ENCODE measurements at regions not wholly inside any gene's neighbourhood (a gene's known extent, or its start where the extent isn't known, plus 50 kb on each side); places are given as distances from the start of the nearest gene placed in this dataset.
A peak's percentile ranks its signal among the peaks of the same experiment; 100 is the strongest.

DNA sequence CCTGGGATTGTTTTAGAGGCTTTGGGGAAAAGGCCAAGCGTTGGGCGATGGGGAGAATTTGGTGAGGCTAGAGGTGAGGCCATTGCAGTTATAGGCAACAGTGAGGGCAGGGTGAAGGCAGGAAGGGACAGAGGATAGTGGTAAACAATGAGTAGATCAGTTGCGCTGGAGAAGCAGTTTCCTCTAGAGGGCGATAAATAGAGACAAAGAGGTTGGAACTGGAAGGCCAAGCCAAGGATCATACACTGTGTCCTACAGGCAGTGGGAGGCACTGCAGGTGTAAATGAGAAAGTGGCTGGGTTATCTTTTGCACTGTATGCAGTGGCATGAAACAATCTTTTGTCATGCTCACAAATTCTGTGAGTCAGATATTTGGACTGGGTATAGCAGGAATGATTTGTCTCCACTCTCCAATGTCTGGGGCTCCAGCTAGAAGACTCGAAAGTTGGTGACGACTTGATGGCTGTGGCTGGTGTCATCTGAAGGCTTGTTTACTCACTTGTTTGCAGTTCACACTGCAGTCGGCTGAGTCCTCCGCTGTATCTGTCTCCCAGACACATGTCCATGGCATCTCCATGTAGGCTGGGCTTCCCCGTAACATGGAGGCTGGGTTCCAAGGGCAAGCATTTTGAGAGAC lies 82.1 kb downstream of the TNP1 start (continued):
- TF ChIP-seq ZNF8 (CRISPR knock-in tag; IDR thresholded peaks at IDR 0.05) (no peak), ZNF70 (CRISPR knock-in tag; IDR thresholded peaks at IDR 0.05) (no peak), TCF4 (CRISPR knock-in tag; IDR thresholded peaks at IDR 0.05; ENCODE audit: borderline replicate concordance) (no peak)

DNA sequence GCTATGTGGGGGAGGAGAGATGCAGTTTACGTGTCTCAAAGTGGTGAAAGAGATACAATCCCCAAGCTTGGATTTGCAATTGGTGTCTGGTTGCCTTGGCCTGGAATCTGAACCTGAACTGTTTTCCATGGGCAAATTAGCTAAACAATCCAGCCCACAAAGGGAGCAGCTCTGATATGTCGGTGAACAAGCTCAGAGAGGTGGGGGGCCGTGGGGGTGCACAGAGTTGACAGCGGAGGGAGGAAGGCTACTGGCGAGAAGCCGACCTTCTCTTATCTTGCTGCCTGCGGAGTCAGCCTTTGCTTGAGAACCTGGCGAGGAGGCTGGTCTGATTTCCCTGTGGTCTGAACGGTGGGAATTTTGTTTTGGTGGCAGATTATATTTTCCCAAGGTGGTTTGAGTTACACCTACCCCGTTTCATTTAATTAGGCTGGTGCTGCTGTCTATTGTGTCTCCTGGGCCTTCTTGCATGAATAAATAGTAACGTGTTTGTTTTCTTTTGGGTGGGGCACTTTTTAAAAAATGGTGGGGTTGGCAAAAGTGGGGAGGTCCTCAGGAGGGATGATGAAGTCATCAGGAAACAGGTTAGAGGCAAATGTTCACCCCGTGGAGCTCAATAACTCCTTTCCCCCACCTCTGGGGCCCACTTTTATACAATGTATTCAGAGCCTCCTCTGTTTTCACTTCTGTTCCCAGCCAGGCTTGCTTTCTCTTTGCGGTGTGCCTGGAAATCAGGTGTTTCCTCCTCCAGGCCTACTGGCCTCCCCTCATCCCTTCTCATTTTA lies 80.9 kb upstream of the IGFBP5 start:
- ATAC-seq, result no peak
- TF ChIP-seq ZFP3 (CRISPR knock-in tag; IDR thresholded peaks at IDR 0.05), result no peak
- TF ChIP-seq BACH2 (CRISPR knock-in tag; IDR thresholded peaks at IDR 0.05; ENCODE audit: borderline replicate concordance), result no peak
- TF ChIP-seq, protein P1, sequence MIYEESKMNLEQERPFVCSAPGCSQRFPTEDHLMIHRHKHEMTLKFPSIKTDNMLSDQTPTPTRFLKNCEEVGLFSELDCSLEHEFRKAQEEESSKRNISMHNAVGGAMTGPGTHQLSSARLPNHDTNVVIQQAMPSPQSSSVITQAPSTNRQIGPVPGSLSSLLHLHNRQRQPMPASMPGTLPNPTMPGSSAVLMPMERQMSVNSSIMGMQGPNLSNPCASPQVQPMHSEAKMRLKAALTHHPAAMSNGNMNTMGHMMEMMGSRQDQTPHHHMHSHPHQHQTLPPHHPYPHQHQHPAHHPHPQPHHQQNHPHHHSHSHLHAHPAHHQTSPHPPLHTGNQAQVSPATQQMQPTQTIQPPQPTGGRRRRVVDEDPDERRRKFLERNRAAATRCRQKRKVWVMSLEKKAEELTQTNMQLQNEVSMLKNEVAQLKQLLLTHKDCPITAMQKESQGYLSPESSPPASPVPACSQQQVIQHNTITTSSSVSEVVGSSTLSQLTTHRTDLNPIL (CRISPR knock-in tag; IDR thresholded peaks at IDR 0.05; ENCODE audit: low read depth), result no peak
- no peak for TF ChIP-seq CSDC2 (CRISPR knock-in tag; IDR thresholded peaks at IDR 0.05)
- no peak for TF ChIP-seq TOX (CRISPR knock-in tag; IDR thresholded peaks at IDR 0.05; ENCODE audit: borderline replicate concordance)
- no peak for TF ChIP-seq ARNTL (CRISPR knock-in tag; IDR thresholded peaks at IDR 0.05; ENCODE audit: borderline replicate concordance, low read depth)
- TF ChIP-seq OSR1 (CRISPR knock-in tag; IDR thresholded peaks at IDR 0.05), result no peak
- TF ChIP-seq, protein P2, sequence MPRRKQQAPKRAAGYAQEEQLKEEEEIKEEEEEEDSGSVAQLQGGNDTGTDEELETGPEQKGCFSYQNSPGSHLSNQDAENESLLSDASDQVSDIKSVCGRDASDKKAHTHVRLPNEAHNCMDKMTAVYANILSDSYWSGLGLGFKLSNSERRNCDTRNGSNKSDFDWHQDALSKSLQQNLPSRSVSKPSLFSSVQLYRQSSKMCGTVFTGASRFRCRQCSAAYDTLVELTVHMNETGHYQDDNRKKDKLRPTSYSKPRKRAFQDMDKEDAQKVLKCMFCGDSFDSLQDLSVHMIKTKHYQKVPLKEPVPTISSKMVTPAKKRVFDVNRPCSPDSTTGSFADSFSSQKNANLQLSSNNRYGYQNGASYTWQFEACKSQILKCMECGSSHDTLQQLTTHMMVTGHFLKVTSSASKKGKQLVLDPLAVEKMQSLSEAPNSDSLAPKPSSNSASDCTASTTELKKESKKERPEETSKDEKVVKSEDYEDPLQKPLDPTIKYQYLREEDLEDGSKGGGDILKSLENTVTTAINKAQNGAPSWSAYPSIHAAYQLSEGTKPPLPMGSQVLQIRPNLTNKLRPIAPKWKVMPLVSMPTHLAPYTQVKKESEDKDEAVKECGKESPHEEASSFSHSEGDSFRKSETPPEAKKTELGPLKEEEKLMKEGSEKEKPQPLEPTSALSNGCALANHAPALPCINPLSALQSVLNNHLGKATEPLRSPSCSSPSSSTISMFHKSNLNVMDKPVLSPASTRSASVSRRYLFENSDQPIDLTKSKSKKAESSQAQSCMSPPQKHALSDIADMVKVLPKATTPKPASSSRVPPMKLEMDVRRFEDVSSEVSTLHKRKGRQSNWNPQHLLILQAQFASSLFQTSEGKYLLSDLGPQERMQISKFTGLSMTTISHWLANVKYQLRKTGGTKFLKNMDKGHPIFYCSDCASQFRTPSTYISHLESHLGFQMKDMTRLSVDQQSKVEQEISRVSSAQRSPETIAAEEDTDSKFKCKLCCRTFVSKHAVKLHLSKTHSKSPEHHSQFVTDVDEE (CRISPR knock-in tag; IDR thresholded peaks at IDR 0.05), result no peak

DNA sequence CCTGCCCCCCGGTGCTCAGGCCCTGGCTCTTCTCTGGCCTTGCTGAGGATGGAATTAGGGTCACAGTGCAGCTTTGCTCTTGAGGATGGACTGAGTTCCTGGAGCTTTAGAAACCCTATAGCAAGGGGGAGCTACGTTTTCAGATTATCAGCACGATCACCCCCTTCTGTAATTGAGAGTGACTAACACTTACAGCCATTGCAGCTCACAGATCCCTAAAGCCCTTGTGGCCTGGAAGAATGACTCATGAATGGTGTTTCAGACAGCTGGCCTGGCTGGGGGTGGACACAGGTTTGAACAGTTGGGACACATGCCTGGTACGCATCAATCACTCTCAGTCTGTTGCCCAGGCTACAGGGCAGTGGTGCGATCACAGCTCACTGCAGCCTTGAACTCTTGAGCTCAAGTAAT lies 79.7 kb upstream of the IGFBP5 start:
- peak; percentile 87 for ATAC-seq

DNA sequence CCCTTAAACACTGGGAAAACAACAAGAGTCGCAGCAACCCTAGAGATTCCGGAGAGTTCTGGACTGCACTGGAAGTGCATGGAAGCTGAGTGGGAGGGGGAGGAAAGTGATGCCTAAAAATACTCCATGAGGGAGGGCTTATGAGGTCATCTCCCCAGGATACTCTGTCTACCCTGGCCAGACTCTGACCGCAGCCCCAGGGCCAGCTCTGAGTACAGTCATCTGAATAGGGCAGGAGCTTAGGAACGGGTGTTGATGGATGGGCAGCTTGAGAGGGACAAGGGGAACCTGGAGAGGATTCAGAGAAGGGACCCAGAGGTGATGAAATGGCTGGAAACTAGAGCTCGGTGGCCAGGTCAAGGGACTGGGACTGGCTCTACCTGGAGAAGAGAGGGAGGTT lies 79.3 kb upstream of the IGFBP5 start:
- peak; percentile 85 for ATAC-seq
- TF ChIP-seq RARB (CRISPR knock-in tag; IDR thresholded peaks at IDR 0.05), result no peak
- TF ChIP-seq, protein P3, sequence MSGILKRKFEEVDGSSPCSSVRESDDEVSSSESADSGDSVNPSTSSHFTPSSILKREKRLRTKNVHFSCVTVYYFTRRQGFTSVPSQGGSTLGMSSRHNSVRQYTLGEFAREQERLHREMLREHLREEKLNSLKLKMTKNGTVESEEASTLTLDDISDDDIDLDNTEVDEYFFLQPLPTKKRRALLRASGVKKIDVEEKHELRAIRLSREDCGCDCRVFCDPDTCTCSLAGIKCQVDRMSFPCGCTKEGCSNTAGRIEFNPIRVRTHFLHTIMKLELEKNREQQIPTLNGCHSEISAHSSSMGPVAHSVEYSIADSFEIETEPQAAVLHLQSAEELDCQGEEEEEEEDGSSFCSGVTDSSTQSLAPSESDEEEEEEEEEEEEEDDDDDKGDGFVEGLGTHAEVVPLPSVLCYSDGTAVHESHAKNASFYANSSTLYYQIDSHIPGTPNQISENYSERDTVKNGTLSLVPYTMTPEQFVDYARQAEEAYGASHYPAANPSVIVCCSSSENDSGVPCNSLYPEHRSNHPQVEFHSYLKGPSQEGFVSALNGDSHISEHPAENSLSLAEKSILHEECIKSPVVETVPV (CRISPR knock-in tag; IDR thresholded peaks at IDR 0.05), result no peak
- TF ChIP-seq, protein P2 (CRISPR knock-in tag; IDR thresholded peaks at IDR 0.05), result no peak
- TF ChIP-seq, protein P4, sequence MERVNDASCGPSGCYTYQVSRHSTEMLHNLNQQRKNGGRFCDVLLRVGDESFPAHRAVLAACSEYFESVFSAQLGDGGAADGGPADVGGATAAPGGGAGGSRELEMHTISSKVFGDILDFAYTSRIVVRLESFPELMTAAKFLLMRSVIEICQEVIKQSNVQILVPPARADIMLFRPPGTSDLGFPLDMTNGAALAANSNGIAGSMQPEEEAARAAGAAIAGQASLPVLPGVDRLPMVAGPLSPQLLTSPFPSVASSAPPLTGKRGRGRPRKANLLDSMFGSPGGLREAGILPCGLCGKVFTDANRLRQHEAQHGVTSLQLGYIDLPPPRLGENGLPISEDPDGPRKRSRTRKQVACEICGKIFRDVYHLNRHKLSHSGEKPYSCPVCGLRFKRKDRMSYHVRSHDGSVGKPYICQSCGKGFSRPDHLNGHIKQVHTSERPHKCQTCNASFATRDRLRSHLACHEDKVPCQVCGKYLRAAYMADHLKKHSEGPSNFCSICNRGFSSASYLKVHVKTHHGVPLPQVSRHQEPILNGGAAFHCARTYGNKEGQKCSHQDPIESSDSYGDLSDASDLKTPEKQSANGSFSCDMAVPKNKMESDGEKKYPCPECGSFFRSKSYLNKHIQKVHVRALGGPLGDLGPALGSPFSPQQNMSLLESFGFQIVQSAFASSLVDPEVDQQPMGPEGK (CRISPR knock-in tag; IDR thresholded peaks at IDR 0.05; ENCODE audit: borderline replicate concordance), result no peak

More for the DNA sequence above, 79.7 kb upstream of the IGFBP5 start:
- TF ChIP-seq ZFP3 (CRISPR knock-in tag; IDR thresholded peaks at IDR 0.05) (no peak), ZNF8 (CRISPR knock-in tag; IDR thresholded peaks at IDR 0.05) (peak; percentile 9; the same call in 1 of the 2 replicates), TCF4 (CRISPR knock-in tag; IDR thresholded peaks at IDR 0.05; ENCODE audit: borderline replicate concordance) (peak; percentile 32; the same call in 1 of the 2 replicates), RARB (CRISPR knock-in tag; IDR thresholded peaks at IDR 0.05) (no peak; the same call in 1 of the 2 replicates), ZNF565 (CRISPR knock-in tag; conservative IDR thresholded peaks at IDR 0.05; ENCODE audit: low read depth) (no peak), PPARA (CRISPR knock-in tag; IDR thresholded peaks at IDR 0.05; ENCODE audit: borderline replicate concordance) (no peak)
- TF ChIP-seq, protein P5, sequence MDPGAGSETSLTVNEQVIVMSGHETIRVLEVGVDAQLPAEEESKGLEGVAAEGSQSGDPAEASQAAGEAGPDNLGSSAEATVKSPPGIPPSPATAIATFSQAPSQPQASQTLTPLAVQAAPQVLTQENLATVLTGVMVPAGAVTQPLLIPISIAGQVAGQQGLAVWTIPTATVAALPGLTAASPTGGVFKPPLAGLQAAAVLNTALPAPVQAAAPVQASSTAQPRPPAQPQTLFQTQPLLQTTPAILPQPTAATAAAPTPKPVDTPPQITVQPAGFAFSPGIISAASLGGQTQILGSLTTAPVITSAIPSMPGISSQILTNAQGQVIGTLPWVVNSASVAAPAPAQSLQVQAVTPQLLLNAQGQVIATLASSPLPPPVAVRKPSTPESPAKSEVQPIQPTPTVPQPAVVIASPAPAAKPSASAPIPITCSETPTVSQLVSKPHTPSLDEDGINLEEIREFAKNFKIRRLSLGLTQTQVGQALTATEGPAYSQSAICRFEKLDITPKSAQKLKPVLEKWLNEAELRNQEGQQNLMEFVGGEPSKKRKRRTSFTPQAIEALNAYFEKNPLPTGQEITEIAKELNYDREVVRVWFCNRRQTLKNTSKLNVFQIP (CRISPR knock-in tag; IDR thresholded peaks at IDR 0.05; ENCODE audit: borderline replicate concordance, low read depth), result no peak
- TF ChIP-seq, protein P4 (CRISPR knock-in tag; IDR thresholded peaks at IDR 0.05; ENCODE audit: borderline replicate concordance), result peak; percentile 28; the same call in 1 of the 2 replicates

Measured in SK-N-SH treated with all-trans-retinoic acid at 6 μM for 48 hours (cell line).